HL-60 (cell line): ENCODE measurements at regions not wholly inside any gene's neighbourhood (a gene's known extent, or its start where the extent isn't known, plus 50 kb on each side); places are given as distances from the start of the nearest gene placed in this dataset.
A peak's percentile ranks its signal among the peaks of the same experiment; 100 is the strongest.

ENCODE experiments used
- POLR2AphosphoS5 ChIP-seq: IDR thresholded peaks from 2 replicates; pipeline ENCODE4 v1.6.1; 2012; ENCODE audit warnings: low read depth
- TF ChIP-seq, protein P1 (sequence below): IDR thresholded peaks from one replicate; pipeline ENCODE4 v1.5.1; 2011; ENCODE audit warnings: low read length, control low read depth, inconsistent platforms; ENCODE audit not compliant: insufficient read depth

DNA sequence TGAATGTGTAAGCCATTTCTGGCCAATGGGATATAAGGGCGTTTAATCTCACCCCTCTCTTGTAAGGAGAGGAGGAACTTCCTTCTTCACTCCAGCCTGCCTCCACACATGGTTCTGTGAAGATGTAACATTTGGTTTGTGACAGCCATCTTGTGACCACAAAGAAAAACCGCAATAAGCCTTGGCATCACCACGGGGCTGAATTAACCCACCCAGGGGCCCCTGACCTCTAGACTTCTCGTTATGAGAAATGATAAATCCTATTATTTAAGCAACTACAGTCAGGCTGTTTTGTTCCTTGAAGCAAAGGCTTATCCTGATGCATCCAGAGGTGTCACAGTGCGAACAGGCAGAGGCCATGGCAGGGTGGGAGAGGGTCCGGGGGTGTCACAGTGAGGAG lies 139.7 kb downstream of the CDC5L start:
- TF ChIP-seq, protein P1, sequence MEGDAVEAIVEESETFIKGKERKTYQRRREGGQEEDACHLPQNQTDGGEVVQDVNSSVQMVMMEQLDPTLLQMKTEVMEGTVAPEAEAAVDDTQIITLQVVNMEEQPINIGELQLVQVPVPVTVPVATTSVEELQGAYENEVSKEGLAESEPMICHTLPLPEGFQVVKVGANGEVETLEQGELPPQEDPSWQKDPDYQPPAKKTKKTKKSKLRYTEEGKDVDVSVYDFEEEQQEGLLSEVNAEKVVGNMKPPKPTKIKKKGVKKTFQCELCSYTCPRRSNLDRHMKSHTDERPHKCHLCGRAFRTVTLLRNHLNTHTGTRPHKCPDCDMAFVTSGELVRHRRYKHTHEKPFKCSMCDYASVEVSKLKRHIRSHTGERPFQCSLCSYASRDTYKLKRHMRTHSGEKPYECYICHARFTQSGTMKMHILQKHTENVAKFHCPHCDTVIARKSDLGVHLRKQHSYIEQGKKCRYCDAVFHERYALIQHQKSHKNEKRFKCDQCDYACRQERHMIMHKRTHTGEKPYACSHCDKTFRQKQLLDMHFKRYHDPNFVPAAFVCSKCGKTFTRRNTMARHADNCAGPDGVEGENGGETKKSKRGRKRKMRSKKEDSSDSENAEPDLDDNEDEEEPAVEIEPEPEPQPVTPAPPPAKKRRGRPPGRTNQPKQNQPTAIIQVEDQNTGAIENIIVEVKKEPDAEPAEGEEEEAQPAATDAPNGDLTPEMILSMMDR, result no peak
- peak; percentile 81 for TF ChIP-seq POLR2AphosphoS5
